ENCODE measurements at regions not wholly inside any gene's neighbourhood (a gene's known extent, or its start where the extent isn't known, plus 50 kb on each side); places are given as distances from the start of the nearest gene placed in this dataset.

DNA sequence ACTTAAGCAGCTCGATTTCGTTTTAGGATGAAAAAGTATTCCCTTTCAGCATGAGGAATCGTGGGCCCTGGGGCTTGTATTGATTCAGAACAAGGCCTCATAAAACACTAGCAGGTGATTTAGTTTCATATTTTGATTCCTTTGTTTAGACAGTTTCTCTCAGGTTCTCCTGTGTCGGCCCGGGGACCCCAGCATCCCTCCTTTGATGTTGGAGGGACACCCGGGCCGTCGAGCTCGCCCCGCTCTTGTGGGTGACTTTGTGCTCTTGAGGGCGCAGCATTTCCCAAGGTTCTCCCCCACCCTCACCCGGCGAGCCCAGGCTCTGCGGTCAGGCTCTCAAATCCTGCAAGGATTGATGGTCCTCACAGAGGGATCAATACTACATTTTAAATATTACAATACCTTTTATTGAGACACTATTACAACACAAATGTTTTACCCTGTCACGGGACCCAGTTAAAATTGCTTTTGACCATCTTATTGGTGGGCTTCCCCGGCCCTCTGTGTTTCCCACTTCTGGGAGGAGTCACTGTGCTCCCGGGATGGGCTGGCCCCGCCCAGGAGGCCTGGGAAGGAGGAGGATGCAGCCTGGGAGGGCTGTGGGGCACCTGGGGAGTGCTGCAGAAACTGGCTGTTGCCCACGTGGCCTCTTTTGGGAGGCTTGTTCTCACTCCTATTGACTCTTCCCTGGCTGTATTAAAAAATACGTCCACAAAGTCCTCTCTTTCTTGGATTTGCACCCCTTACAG, 222.6 kb downstream of the INSIG2 start:
- no peak for DNase-seq

DNA sequence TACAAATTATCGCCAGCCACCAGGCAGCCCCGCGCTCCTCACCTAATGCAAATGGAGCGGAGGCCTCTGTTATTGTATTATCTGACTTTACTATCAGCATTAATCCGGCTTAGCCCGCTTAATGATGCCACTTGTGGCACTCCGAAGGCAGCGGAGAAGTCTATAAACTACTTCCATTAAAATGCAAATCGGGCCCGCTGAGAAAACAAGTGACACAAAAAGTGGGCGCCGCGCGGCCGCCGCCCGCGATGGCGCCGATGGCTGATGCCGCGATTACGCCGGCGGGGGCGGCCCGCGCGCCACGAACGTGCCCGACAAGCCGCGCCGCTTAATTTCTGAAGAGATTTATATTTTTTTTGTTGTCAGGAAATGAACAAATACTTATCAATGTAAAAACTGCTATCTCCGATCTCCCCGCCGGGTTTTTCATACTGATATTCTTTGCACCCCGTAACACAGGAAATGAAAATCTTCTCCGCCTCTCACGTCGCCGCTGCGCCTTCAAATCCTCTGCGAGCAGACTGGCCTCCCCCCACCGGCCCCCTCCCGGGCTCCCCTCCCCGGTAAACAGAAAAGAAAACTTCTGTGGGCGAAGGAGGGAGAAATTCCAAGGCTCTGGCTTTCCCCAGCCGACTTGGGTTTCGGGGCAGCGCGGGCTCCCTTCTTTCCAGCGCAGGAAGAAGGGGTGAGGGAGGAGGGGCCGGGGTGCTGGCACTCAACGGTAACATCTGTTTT, 221.8 kb downstream of the INSIG2 start:
- peak; percentile 26 to 66 for DNase-seq

DNA sequence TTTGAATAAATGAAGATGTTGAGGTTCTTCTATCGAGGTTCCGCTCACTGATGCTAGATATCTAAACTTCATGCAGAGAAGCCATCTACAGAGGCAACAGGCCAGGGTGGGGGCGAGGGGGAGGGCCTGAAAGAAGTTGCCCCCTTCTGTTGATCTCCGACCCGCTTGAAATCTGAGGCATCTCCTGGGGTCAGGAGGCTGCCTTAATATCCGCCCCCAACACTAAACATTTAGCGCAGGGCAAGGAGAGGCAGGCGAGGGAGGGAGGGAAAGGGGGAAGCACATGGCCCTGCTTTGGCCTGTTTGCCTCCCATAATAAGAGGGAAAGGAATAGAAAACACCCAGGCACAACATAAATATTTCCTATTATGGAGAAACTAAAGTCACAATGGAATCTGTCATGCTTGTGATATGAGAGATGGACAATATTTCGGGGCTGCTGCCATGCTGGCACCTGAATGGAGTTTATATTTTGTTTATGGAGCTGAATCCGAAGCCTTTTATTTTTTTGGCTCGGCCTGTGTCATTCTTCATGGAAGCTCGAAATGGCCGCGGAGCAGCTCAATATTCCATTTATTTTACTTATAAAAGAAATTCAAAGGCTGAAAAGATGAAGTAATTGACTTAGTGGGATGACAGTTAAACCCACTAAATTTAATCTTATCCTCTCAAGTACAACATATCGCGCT, 221.1 kb downstream of the INSIG2 start:
- no peak for DNase-seq

DNA sequence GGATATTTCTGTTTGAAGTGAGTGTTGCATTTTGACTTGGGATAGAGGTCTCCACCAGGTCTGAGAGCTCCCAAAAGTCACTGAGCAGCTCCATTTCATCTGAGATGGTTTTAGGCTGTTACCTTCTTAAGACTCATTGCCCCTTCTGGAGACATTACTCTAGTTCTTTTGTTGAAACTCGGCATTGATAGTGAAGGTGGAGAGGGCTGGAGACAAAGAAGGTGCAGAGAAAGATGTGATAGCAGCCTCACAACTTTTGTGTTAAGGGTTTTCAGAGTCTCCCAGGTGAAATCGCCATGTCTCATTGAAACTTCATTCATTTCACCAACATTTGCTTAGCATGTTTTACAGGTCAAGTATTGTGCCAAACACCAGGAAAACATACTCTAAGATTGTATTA, 219.6 kb downstream of the INSIG2 start:
- no peak for DNase-seq

GRCh38 chr2:118301248-118301647, 213.0 kb downstream of the INSIG2 start:
- no peak for DNase-seq

DNA sequence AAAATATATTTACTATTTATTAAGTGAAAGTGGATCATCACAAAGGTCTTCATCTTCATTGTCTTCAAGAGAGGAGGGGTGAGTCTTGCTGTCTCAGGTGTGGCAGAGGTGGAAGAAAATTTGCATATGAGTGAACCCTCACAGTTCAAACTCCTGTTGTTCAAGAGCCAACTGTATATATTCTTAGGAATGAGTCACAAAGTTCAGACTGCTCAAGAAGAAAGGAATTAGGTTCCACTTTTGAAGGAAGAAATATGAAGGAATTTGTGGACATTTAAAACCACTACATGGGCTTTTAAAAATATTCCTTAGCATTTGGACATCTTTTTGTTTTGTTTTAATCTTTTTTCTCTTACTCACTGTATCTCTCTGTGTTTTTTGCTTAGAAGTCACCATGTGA, 212.6 kb downstream of the INSIG2 start:
- no peak for DNase-seq

- DNase-seq: no peak
Measured at GRCh38 chr2:118296663-118297062, 208.4 kb downstream of the INSIG2 start.

DNA sequence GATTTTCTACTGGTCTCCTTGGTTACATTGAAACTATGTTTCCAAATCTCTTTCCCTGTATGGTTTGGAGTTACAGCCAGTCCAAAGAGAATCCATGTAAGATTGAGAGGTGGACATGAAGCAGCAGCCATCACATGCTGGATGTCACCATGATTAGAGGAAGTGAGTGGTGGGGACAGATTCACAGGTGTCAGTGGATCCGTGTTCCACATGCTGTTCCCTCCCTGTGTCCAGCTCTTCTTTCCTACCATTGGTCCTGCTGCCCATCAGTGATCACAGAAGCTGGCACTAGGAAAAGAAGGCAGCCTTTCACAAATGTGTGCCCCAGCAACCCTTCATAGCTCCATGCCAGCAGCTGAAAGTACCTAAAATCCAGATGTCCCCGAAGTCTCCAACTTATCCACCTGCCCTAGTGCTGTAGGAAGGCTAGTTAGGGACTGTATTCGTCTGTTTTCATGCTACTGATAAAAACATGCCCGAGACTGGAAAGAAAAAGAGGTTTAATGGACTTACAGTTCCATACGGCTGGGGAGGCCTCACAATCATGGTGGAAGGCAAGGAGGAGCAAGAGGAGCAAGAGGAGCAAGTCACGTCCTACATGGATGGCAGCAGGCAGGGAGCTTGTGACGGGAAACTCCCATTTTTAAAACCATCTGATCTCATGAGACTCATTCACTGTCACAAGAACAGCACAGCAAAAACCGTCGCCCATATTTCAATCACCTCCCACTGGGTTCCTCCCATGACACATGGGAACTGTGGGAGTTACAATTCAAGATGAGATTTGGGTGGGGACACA, 207.5 kb downstream of the INSIG2 start:
- no peak for DNase-seq

- no peak for DNase-seq
Measured at GRCh38 chr2:118294063-118294462, 205.8 kb downstream of the INSIG2 start.

GRCh38 chr2:118292991-118293390, 204.7 kb downstream of the INSIG2 start:
- DNase-seq: no peak

DNA sequence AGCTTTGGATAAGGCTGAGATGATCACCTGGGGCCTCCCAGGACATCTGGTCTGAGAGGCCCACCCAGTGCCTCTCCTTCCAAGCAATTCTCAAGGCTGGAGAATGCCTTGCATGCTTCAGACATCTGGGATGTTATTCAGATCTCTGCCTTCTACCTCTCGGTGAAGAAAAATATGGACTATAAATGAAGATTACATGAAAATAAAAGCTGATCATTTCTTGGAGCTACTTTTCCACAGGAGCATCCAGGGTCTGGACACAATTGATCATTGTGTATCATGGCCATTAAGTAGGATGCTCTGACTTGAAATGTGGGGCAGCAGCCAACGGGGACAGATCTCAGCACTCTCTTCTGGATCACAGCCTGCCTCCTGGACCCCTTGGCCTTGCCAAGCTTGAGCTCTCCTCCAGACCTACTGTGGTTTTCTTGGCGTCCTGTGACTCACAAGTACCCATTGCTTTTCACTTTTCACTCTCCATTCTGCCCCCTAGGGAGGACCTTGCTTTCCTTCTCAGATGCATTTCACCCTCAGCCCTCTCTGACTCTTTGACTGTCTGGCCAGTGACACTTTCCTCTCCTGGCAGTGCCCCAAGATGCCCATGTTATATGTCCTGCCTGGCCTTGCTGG, 203.1 kb downstream of the INSIG2 start:
- DNase-seq: no peak

DNA sequence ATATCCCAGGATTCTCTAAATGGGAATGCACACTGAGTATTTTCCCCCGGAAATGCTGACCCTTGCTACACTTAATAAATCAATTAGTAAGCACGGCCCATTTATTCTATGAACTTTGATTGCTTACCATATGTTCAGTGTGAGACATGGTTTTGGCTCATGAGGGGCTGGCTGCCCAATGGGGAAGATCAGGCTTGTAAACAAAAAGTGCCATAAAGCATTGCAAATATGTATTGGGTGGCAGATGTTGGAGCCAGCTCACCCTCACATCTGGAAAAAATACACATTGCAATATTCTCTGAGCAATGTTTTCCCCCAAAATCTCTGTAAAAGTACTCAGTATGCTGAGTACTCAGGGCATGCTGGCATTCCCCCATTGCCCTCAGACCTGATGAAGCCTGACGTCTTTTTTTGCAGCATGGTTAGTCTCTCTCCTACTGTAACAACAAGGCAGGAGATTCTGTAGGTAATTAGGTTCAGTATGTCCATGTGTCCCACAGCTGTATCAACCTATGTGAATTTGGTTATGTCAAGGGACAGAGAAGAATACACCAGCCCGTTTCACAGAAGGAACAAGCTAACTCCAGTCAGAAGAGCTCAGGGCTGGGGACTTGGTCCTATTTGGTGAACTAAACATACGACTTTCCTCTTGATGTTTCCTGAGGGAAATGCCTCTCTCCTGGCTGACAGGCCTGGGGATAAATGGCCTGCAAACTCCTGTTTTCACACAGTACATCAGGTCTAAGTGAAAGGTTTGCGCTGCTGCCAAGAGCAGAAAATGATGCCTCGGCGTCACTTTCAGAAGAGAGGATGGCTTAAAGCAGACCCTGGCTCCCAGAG, 202.4 kb downstream of the INSIG2 start:
- no peak for DNase-seq

- DNase-seq: no peak
Measured at GRCh38 chr2:118279005-118279404, 190.7 kb downstream of the INSIG2 start.

- no peak for DNase-seq
Measured at GRCh38 chr2:118278046-118278445, 189.8 kb downstream of the INSIG2 start.

GRCh38 chr2:118274841-118275510, 186.7 kb downstream of the INSIG2 start:
- no peak for DNase-seq

- no peak for DNase-seq
Measured at GRCh38 chr2:118272391-118272790, 184.1 kb downstream of the INSIG2 start.

GRCh38 chr2:118269408-118270051, 181.3 kb downstream of the INSIG2 start:
- DNase-seq: no peak

DNA sequence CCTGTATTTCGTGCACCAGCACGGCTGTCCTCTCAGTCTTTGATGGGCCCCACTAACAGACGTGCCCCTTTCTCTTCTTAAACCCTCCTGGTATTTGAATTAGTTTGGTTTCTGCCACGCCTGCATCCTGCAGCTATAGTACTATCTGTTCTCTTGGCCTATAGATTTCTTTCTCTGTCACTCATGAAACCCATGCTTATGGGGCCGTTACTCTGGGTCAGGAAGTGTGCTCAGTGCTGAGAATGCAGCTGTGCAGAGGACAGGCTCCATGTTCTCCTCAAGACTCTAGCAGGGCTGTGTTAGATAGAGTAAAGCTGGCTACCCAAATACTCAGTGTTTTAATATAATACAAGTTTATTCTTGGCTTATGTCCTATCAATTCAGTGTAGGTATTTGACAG, 180.0 kb downstream of the INSIG2 start:
- DNase-seq: no peak

GRCh38 chr2:118265873-118266455, 177.7 kb downstream of the INSIG2 start:
- no peak for DNase-seq

Measured in CD4-positive, alpha-beta T cell treated with Interferon alpha-2 for 1 hour (primary cell).